Fibroblast of pulmonary artery (primary cell): ENCODE measurements at regions not wholly inside any gene's neighbourhood (a gene's known extent, or its start where the extent isn't known, plus 50 kb on each side); places are given as distances from the start of the nearest gene placed in this dataset.

Source experiments
- DNase-seq: peaks from one replicate; pipeline ENCODE4 v3.0.0-alpha.2; 2010; ENCODE audit warnings: low read depth
- H3K4me3 ChIP-seq: replicated peaks from 2 replicates; pipeline ENCODE4 v1.5.1; 2011; ENCODE audit warnings: low read depth, mild to moderate bottlenecking, control low read depth, low read length, moderate library complexity
- CTCF ChIP-seq: IDR thresholded peaks from 2 replicates; pipeline ENCODE4 v1.5.1; 2011; ENCODE audit warnings: mild to moderate bottlenecking, control low read depth, low read length, inconsistent platforms; ENCODE audit errors: missing control alignments

DNA sequence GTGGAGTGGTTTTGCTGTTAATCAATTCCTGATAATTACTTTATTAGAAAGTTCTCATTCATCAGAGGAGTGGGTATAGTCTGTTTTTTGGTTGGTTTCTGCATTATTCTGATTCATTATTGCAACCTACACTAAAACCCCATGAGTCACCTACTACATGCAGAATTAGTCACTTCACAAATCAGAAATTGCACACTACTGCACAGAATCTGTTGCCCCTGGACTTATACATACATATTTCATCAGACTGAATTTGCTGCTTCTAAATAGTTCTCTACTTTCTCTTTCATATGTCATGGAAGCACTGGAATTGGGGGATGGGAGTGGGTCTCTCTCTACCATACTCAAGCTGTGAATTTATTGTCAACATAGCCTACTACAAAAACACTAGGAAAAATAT, 585.1 kb downstream of the DNAH5 start:
- TF ChIP-seq CTCF, result no peak

DNA sequence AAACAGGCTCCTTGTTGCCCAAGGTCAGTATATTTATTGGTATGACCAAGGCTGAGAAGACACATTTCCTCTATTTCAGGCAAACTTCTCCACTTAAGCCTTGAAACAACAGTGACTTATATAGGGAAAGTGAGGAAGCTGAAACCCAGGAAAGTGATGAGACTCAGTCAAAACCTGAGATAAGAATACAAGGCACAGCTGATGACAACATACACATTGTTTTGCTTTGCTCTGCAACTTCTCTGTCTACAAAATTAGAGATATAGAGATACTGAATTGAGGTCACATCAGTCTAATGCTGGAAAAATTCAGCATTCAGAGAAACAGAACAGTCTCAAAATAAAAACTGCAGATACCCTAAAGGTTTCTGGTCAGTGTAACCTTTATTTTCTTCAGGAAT, 586.1 kb downstream of the DNAH5 start:
- H3K4me3 ChIP-seq, result no peak overlapping the region
- no peak for TF ChIP-seq CTCF
- no peak for DNase-seq

More for the DNA sequence above, 585.1 kb downstream of the DNAH5 start:
- no peak overlapping the region for H3K4me3 ChIP-seq
- peak; percentile 1 for DNase-seq

DNA sequence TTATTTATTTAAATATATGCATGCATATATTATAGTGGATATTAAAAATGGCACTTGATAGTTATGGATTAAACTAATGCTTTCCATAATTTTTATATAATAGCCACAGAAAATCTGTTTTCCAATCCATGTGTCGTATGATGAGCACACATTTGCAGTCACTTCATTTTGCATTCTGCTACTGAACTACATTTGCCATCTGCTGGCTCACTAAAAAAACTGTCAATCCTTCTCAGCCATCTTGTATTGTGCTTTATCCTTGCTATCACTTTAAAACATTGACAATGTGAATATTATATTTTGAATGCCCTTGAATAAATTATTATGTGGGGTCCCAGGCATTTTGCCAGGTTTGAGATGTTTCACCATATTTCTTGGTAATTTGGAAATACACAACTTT, 586.6 kb downstream of the DNAH5 start:
- TF ChIP-seq CTCF, result no peak
- no peak overlapping the region for H3K4me3 ChIP-seq
- no peak for DNase-seq

- DNase-seq, result no peak
- no peak for TF ChIP-seq CTCF
- H3K4me3 ChIP-seq, result no peak overlapping the region
These were observed 588.3 kb downstream of the DNAH5 start for GRCh38 chr5:13356226-13356625.

GRCh38 chr5:13354611-13355010, 589.9 kb downstream of the DNAH5 start:
- no peak for DNase-seq
- TF ChIP-seq CTCF, result no peak
- H3K4me3 ChIP-seq, result no peak overlapping the region

GRCh38 chr5:13350767-13351166, 593.7 kb downstream of the DNAH5 start:
- DNase-seq, result no peak
- no peak overlapping the region for H3K4me3 ChIP-seq
- TF ChIP-seq CTCF, result no peak

- DNase-seq, result no peak
- H3K4me3 ChIP-seq, result no peak overlapping the region
- TF ChIP-seq CTCF, result no peak
These were observed 595.9 kb downstream of the DNAH5 start for GRCh38 chr5:13348568-13348967.
